ENCODE measurements at regions not wholly inside any gene's neighbourhood (a gene's known extent, or its start where the extent isn't known, plus 50 kb on each side); places are given as distances from the start of the nearest gene placed in this dataset.

- DNase-seq (ENCODE audit: low spot score) = no peak
Measured at GRCh38 chr2:147364597-147364996, 480.2 kb upstream of the ACVR2A start.

- DNase-seq (ENCODE audit: low spot score) = no peak
Measured at GRCh38 chr2:147363181-147363580, 481.6 kb upstream of the ACVR2A start.

- no peak for DNase-seq (ENCODE audit: low spot score)
Measured at GRCh38 chr2:147358375-147358774, 486.5 kb upstream of the ACVR2A start.

GRCh38 chr2:147356157-147356556 lies 488.7 kb upstream of the ACVR2A start:
- no peak for DNase-seq (ENCODE audit: low spot score)

- no peak for DNase-seq (ENCODE audit: low spot score)
Measured at GRCh38 chr2:147355706-147356105, 489.1 kb upstream of the ACVR2A start.

GRCh38 chr2:147353072-147353381 lies 491.8 kb upstream of the ACVR2A start:
- DNase-seq (ENCODE audit: low spot score) = no peak

- DNase-seq (ENCODE audit: low spot score) = no peak
Measured at GRCh38 chr2:147352264-147353071, 492.4 kb upstream of the ACVR2A start.

- no peak for DNase-seq (ENCODE audit: low spot score)
Measured at GRCh38 chr2:147351784-147352183, 493.0 kb upstream of the ACVR2A start.

- no peak for DNase-seq (ENCODE audit: low spot score)
Measured at GRCh38 chr2:147348931-147349555, 495.8 kb upstream of the ACVR2A start.

- no peak for DNase-seq (ENCODE audit: low spot score)
Measured at GRCh38 chr2:147346142-147346541, 498.7 kb upstream of the ACVR2A start.

GRCh38 chr2:147345246-147345645 lies 499.6 kb upstream of the ACVR2A start:
- DNase-seq (ENCODE audit: low spot score) = peak; percentile 57

GRCh38 chr2:147342329-147342728 lies 502.5 kb upstream of the ACVR2A start:
- DNase-seq (ENCODE audit: low spot score) = no peak

- DNase-seq (ENCODE audit: low spot score) = peak; percentile 21
Measured at GRCh38 chr2:147331790-147332419, 512.9 kb upstream of the ACVR2A start.

- no peak for DNase-seq (ENCODE audit: low spot score)
Measured at GRCh38 chr2:147330925-147331324, 513.9 kb upstream of the ACVR2A start.

GRCh38 chr2:147327613-147328012 lies 517.2 kb upstream of the ACVR2A start:
- DNase-seq (ENCODE audit: low spot score) = peak; percentile 35

- DNase-seq (ENCODE audit: low spot score) = no peak
Measured at GRCh38 chr2:147325990-147326389, 518.8 kb upstream of the ACVR2A start.

- DNase-seq (ENCODE audit: low spot score) = no peak
Measured at GRCh38 chr2:147320146-147320545, 524.7 kb upstream of the ACVR2A start.

GRCh38 chr2:147311058-147311430 lies 533.8 kb upstream of the ACVR2A start:
- DNase-seq (ENCODE audit: low spot score) = no peak

GRCh38 chr2:147310335-147311057 lies 534.3 kb upstream of the ACVR2A start:
- no peak for DNase-seq (ENCODE audit: low spot score)

- no peak for DNase-seq (ENCODE audit: low spot score)
Measured at GRCh38 chr2:147297820-147298219, 547.0 kb upstream of the ACVR2A start.

- DNase-seq (ENCODE audit: low spot score) = no peak
Measured at GRCh38 chr2:147294825-147295392, 549.9 kb upstream of the ACVR2A start.
